ENCODE measurements at regions not wholly inside any gene's neighbourhood (a gene's known extent, or its start where the extent isn't known, plus 50 kb on each side); places are given as distances from the start of the nearest gene placed in this dataset.

GRCh38 chrX:97763391-97763790 lies 879.7 kb downstream of the RPA4 start:
- Histone ChIP-seq H2BK120ac (ENCODE audit: low read depth, low read length, poor library complexity, severe bottlenecking) (no peak overlapping the region), H2AK5ac (ENCODE audit: insufficient read length, low read length) (no peak overlapping the region), H3K9me3 (ENCODE audit: control insufficient read depth, low read depth, low read length) (no peaks in the 10 kb centered on the region), H2BK5ac (ENCODE audit: insufficient read length, low read length) (no peak overlapping the region), H3K79me1 (ENCODE audit: insufficient read depth, low read depth, low read length, poor library complexity, severe bottlenecking) (no peaks in the 10 kb centered on the region), H3K4me2 (ENCODE audit: insufficient read depth, insufficient read length, low read length) (peak overlapping the region; percentile 18), H3K23me2 (ENCODE audit: insufficient read length, low read depth, low read length, poor library complexity, severe bottlenecking) (no peaks in the 10 kb centered on the region), H3K4ac (ENCODE audit: low read depth, low read length) (no peak overlapping the region), H3K14ac (ENCODE audit: insufficient read depth, low read length) (no peak overlapping the region), H2AFZ (ENCODE audit: low read length) (no peak overlapping the region), H2BK12ac (ENCODE audit: insufficient read length, low read depth, low read length) (no peak overlapping the region), H3K4me1 (ENCODE audit: insufficient read depth, low read length) (peaks cover 5% of the 10 kb centered on the region; the same call in 1 of the 2 replicates), H4K8ac (replicated peaks; ENCODE audit: insufficient read length, low read depth, low read length) (no peak overlapping the region), H3K18ac (ENCODE audit: insufficient read length, low read depth, low read length) (no peak overlapping the region), H3T11ph (ENCODE audit: low read length) (no peak overlapping the region), H2BK15ac (ENCODE audit: low read depth, low read length) (no peak overlapping the region), H3K27me3 (ENCODE audit: insufficient read depth, low read length) (no peaks in the 10 kb centered on the region), H4K20me1 (ENCODE audit: control insufficient read depth, insufficient read depth, insufficient read length) (no peaks in the 10 kb centered on the region), H4K5ac (ENCODE audit: insufficient read length, low read depth, low read length) (no peak overlapping the region), H4K91ac (ENCODE audit: insufficient read length, low read depth, low read length) (no peak overlapping the region), H3K56ac (ENCODE audit: insufficient read length, low read depth, low read length) (no peak overlapping the region), H3K27ac (ENCODE audit: insufficient read length, low read depth, low read length) (no peak overlapping the region), H3K79me2 (ENCODE audit: insufficient read depth, low read length) (no peaks in the 10 kb centered on the region), H3K23ac (ENCODE audit: insufficient read length, low read depth, low read length) (no peak overlapping the region), H2BK20ac (ENCODE audit: low read depth, low read length, poor library complexity, severe bottlenecking) (no peak overlapping the region), H3K9ac (ENCODE audit: extremely low read depth, insufficient read length, low read length) (no peak overlapping the region)
- Mint-ChIP-seq H3K9me3 (peaks cover 6 to 13% of the 10 kb centered on the region in 2 experiments; a peak in 4 of 5 replicates), H3K4me1 (peaks cover 47 to 49% of the 10 kb centered on the region in 2 experiments), H3K4me3 (no peak overlapping the region), H3K27me3 (ENCODE audit: low read depth) (no peaks in the 10 kb centered on the region), H3K36me3 (ENCODE audit: insufficient read depth in 1 of 3, low read depth in 3 of 3) (peaks cover 6 to 19% (median 16%) of the 10 kb centered on the region in 3 experiments), H3K27ac (peak overlapping the region; percentile 0 to 95 (median 7); a peak in 6 of 7 replicates)
- DNase-seq, result no peak
- TF ChIP-seq CTCF (conservative IDR thresholded peaks at IDR 0.05), result no peak

All from H9 (cell line).